ENCODE measurements at regions not wholly inside any gene's neighbourhood (a gene's known extent, or its start where the extent isn't known, plus 50 kb on each side); places are given as distances from the start of the nearest gene placed in this dataset.

- TF ChIP-seq EZH2 (IDR thresholded peaks at IDR 0.05; ENCODE audit: borderline replicate concordance, insufficient read depth, low read length, poor library complexity, severe bottlenecking) (no peak), REST (IDR thresholded peaks at IDR 0.05; ENCODE audit: borderline replicate concordance) (no peak), CTCF (IDR thresholded peaks at IDR 0.05; ENCODE audit: poor library complexity, severe bottlenecking) (no peak), SMC3 (conservative IDR thresholded peaks at IDR 0.05; ENCODE audit: poor library complexity) (no peak), EP300 (conservative IDR thresholded peaks at IDR 0.05; ENCODE audit: poor library complexity, severe bottlenecking) (no peak), POLR2AphosphoS5 (IDR thresholded peaks at IDR 0.05) (no peak)
These were observed 59.4 kb upstream of the TLL1 start for GRCh38 chr4:165813606-165814005.
